GM23248 (cell line): ENCODE measurements at regions not wholly inside any gene's neighbourhood (a gene's known extent, or its start where the extent isn't known, plus 50 kb on each side); places are given as distances from the start of the nearest gene placed in this dataset.

Experiments used
- EZH2 ChIP-seq: fragments of 200-600 bp; sonication (generic); IDR thresholded peaks from 2 replicates; pipeline ENCODE4 v1.6.1; 2018; ENCODE audit warnings: antibody characterized with exemption, mild to moderate bottlenecking; ENCODE audit not compliant: insufficient read depth, poor library complexity, severe bottlenecking
- EZH2phosphoT487 ChIP-seq: fragments of 200-600 bp; sonication (generic); IDR thresholded peaks from 2 replicates; pipeline ENCODE4 v1.6.1; 2018; ENCODE audit warnings: antibody characterized with exemption, moderate library complexity, mild to moderate bottlenecking, low read depth; ENCODE audit not compliant: insufficient read depth

GRCh38 chr3:36309092-36309491, 71.2 kb upstream of the STAC start:
- no peak for TF ChIP-seq EZH2
- no peak for TF ChIP-seq EZH2phosphoT487
